Astrocyte (in vitro differentiated cells and primary cell): ENCODE measurements at regions not wholly inside any gene's neighbourhood (a gene's known extent, or its start where the extent isn't known, plus 50 kb on each side); places are given as distances from the start of the nearest gene placed in this dataset.

Experiments used
- EZH2 ChIP-seq: IDR thresholded peaks from 2 replicates; pipeline ENCODE4 v1.6.1; 2012; ENCODE audit warnings: mild to moderate bottlenecking, low read length, inconsistent platforms; ENCODE audit not compliant: insufficient read depth
- TF ChIP-seq, protein P1 (sequence below): IDR thresholded peaks from 2 replicates; pipeline ENCODE4 v1.5.1; 2011; ENCODE audit warnings: low read depth, mild to moderate bottlenecking, inconsistent platforms, low read length, moderate library complexity; ENCODE audit not compliant: insufficient read depth

DNA sequence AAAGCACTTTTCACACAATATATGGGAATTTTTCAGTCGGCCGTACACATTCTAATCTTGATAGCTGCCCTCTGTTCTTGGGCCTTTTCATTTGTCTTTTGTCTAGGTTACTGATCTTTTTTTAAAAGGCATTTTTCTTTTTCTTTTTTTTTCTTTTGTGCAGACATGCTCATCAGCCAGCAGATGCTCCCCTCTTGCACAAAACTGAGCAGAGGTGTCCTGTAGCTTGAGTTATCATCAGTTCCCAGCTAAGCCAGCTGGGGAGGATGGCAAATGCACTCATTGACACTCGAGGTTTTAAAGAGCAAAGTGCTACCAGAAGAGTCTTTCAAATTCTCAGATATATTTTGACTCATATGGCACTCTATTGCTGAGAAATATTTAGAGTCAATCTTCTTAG, 913.9 kb upstream of the SEL1L start:
- TF ChIP-seq EZH2 = no peak
- TF ChIP-seq, protein P1, sequence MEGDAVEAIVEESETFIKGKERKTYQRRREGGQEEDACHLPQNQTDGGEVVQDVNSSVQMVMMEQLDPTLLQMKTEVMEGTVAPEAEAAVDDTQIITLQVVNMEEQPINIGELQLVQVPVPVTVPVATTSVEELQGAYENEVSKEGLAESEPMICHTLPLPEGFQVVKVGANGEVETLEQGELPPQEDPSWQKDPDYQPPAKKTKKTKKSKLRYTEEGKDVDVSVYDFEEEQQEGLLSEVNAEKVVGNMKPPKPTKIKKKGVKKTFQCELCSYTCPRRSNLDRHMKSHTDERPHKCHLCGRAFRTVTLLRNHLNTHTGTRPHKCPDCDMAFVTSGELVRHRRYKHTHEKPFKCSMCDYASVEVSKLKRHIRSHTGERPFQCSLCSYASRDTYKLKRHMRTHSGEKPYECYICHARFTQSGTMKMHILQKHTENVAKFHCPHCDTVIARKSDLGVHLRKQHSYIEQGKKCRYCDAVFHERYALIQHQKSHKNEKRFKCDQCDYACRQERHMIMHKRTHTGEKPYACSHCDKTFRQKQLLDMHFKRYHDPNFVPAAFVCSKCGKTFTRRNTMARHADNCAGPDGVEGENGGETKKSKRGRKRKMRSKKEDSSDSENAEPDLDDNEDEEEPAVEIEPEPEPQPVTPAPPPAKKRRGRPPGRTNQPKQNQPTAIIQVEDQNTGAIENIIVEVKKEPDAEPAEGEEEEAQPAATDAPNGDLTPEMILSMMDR = no peak
